Loucy (cell line): ENCODE measurements at regions not wholly inside any gene's neighbourhood (a gene's known extent, or its start where the extent isn't known, plus 50 kb on each side); places are given as distances from the start of the nearest gene placed in this dataset.

ENCODE experiments used
- H2AFZ ChIP-seq: fragments of 200-600 bp; sonication (generic); 2 replicates; pipeline ENCODE4 v1.6.0; 2016; ENCODE audit warnings: antibody characterized with exemption, mild to moderate bottlenecking, low read length, moderate library complexity
- H3F3A ChIP-seq: fragments of 200-600 bp; 2 replicates; pipeline ENCODE4 v1.6.0; 2016; ENCODE audit warnings: antibody characterized with exemption, low read depth, mild to moderate bottlenecking
- H3K27me3 ChIP-seq: fragments of 200-600 bp; sonication (generic); 2 replicates; pipeline ENCODE4 v1.6.1; 2014; ENCODE audit warnings: low read length, mild to moderate bottlenecking; ENCODE audit not compliant: insufficient read depth, poor library complexity, severe bottlenecking
- H3K36me3 ChIP-seq: fragments of 200-600 bp; sonication (generic); 2 replicates; pipeline ENCODE4 v1.6.1; 2016; ENCODE audit warnings: low read length; ENCODE audit not compliant: insufficient read depth
- H3K4me1 ChIP-seq: fragments of 200-600 bp; sonication (generic); 2 replicates; pipeline ENCODE4 v1.5.1; 2014; ENCODE audit warnings: low read length, mild to moderate bottlenecking; ENCODE audit not compliant: insufficient read depth, poor library complexity, severe bottlenecking
- H3K4me2 ChIP-seq: fragments of 200-600 bp; sonication (generic); 2 replicates; pipeline ENCODE4 v1.6.0; 2014; ENCODE audit warnings: antibody characterized with exemption, low read length, low read depth, mild to moderate bottlenecking; ENCODE audit not compliant: poor library complexity, severe bottlenecking
- H3K4me3 ChIP-seq: fragments of 200-600 bp; sonication (generic); 2 replicates; pipeline ENCODE4 v1.5.1; 2014; ENCODE audit warnings: low read length, mild to moderate bottlenecking, mixed read lengths; ENCODE audit not compliant: poor library complexity, severe bottlenecking
- H3K79me2 ChIP-seq: fragments of 200-600 bp; sonication (generic); 2 replicates; pipeline ENCODE4 v1.6.1; 2014; ENCODE audit warnings: low read length; ENCODE audit not compliant: insufficient read depth
- H3K9ac ChIP-seq: fragments of 200-600 bp; sonication (generic); 2 replicates; pipeline ENCODE4 v1.6.0; 2014; ENCODE audit warnings: mild to moderate bottlenecking, low read depth, low read length, moderate library complexity; ENCODE audit not compliant: poor library complexity, severe bottlenecking
- H3K9me2 ChIP-seq: fragments of 200-600 bp; sonication (generic); replicated peaks from 2 replicates; pipeline ENCODE4 v1.6.1; 2016; ENCODE audit warnings: low read depth, low read length, mixed read lengths
- H3K9me3 ChIP-seq: fragments of 200-600 bp; sonication (generic); 2 replicates; pipeline ENCODE4 v1.6.1; 2014; ENCODE audit warnings: mild to moderate bottlenecking, antibody characterized with exemption, low read length, low read depth; ENCODE audit not compliant: insufficient read depth
- H4K20me1 ChIP-seq: fragments of 200-600 bp; sonication (generic); 2 replicates; pipeline ENCODE4 v1.6.0; 2014; ENCODE audit warnings: antibody characterized with exemption, low read length, mild to moderate bottlenecking; ENCODE audit not compliant: insufficient read depth, poor library complexity, severe bottlenecking
- EZH2phosphoT487 ChIP-seq: fragments of 200-600 bp; IDR thresholded peaks from 2 replicates; pipeline ENCODE4 v1.6.1; 2018; ENCODE audit warnings: antibody characterized with exemption, mild to moderate bottlenecking, moderate library complexity, borderline replicate concordance
- TF ChIP-seq, protein P1 (sequence below): fragments of 200-600 bp; sonication (generic); conservative IDR thresholded peaks from 2 replicates; pipeline ENCODE4 v1.5.1; 2014; ENCODE audit warnings: mild to moderate bottlenecking, antibody characterized with exemption, low read length

- no peaks in the 10 kb centered on the region; the same call in 1 of the 2 replicates for H3K9me3 ChIP-seq
- no peaks in the 10 kb centered on the region for H3K36me3 ChIP-seq
- H3K4me2 ChIP-seq = no peak overlapping the region
- H4K20me1 ChIP-seq = no peaks in the 10 kb centered on the region
- no peak for TF ChIP-seq EZH2phosphoT487
- H3K79me2 ChIP-seq = no peaks in the 10 kb centered on the region
- no peak overlapping the region for H3K9ac ChIP-seq
- H2AFZ ChIP-seq = no peak overlapping the region
- no peaks in the 10 kb centered on the region for H3K4me1 ChIP-seq
- H3F3A ChIP-seq = no peaks in the 10 kb centered on the region
- H3K27me3 ChIP-seq = no peaks in the 10 kb centered on the region
- no peak overlapping the region for H3K4me3 ChIP-seq
- no peaks in the 10 kb centered on the region for H3K9me2 ChIP-seq
Observed at GRCh38 chr10:131450216-131450765, 138.8 kb upstream of the TCERG1L start.

DNA sequence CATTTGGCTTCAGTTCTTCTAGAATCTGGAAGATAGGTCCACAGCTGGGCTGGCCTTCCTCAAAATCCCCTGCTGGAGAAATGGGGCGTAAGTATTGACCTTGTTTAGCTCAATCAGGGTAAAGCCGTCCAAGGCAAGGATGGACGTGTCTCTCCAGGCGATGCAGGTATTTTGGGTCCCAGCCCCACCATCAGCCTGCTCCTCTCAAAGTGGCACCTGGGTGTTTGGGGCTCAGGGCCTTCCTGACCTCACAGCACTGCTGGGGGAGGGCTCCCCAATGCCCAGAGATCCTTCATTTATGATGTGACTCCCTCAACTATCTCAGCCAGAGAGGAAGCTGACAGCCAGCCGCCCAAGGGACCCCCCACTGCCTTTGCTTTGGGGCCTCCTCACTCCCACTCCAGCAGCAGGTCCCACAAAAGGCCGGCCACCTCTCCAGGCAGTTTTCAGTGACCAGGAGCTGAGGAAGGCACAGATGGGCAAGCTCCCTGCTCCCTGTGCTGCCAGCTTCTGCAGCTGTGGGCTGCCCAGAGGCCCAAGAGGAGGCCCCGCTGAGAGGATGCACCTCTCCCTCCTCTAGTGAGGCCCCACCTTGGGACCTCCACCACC lies 140.0 kb upstream of the TCERG1L start:
- H3K27me3 ChIP-seq = no peaks in the 10 kb centered on the region
- no peaks in the 10 kb centered on the region for H3K36me3 ChIP-seq
- no peaks in the 10 kb centered on the region for H3K9me2 ChIP-seq
- H3K9ac ChIP-seq = no peak overlapping the region
- no peaks in the 10 kb centered on the region for H3F3A ChIP-seq
- no peaks in the 10 kb centered on the region for H4K20me1 ChIP-seq
- H3K4me2 ChIP-seq = no peak overlapping the region
- no peak overlapping the region for H3K4me3 ChIP-seq
- TF ChIP-seq EZH2phosphoT487 = no peak
- TF ChIP-seq, protein P1, sequence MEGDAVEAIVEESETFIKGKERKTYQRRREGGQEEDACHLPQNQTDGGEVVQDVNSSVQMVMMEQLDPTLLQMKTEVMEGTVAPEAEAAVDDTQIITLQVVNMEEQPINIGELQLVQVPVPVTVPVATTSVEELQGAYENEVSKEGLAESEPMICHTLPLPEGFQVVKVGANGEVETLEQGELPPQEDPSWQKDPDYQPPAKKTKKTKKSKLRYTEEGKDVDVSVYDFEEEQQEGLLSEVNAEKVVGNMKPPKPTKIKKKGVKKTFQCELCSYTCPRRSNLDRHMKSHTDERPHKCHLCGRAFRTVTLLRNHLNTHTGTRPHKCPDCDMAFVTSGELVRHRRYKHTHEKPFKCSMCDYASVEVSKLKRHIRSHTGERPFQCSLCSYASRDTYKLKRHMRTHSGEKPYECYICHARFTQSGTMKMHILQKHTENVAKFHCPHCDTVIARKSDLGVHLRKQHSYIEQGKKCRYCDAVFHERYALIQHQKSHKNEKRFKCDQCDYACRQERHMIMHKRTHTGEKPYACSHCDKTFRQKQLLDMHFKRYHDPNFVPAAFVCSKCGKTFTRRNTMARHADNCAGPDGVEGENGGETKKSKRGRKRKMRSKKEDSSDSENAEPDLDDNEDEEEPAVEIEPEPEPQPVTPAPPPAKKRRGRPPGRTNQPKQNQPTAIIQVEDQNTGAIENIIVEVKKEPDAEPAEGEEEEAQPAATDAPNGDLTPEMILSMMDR = no peak
- no peaks in the 10 kb centered on the region for H3K79me2 ChIP-seq
- H2AFZ ChIP-seq = no peak overlapping the region
- H3K9me3 ChIP-seq = no peaks in the 10 kb centered on the region
- H3K4me1 ChIP-seq = no peaks in the 10 kb centered on the region

DNA sequence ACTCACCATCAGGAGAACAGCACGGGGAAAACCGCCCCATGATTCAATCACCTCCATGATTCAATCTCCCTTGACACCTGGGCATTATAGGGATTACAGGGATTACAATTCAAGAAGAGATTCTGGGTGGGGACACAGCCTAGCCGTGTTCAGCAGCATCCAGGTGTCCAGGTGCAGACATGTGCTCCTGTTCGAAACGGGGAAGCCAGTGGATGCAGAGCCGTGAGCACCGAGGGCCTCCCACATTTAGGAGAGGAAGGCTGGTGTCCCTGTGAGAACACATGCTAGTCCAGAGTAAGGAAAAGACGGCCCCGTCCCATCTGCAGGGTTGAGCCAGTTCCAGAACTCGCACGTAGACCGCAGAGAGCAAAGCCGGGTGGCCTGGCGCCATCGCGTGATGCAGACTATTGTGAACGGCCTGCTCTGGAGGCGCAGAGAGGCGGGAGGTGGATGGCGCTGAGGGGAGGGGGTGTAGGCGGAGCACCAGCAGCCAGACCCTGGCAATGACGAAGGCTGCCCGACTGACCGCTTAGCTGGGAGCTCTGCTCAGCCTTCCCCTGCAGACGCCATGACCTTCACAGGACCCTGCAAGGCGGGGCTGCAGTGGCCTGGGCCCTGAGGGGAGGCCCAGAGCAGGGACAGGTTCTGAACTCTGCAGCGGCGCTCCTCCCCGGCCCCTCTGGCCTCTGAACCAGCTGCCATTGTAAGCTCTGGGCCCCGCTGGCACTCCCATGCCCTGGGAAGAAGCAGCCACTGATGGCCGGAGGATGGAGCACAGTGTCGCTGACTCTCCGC lies 141.6 kb upstream of the TCERG1L start:
- Histone ChIP-seq H3K9ac (no peak overlapping the region), H3K36me3 (no peaks in the 10 kb centered on the region), H3K9me3 (no peaks in the 10 kb centered on the region), H3K9me2 (no peaks in the 10 kb centered on the region), H3K27me3 (no peaks in the 10 kb centered on the region), H3K4me1 (no peaks in the 10 kb centered on the region), H2AFZ (no peak overlapping the region), H3K79me2 (no peaks in the 10 kb centered on the region), H4K20me1 (no peaks in the 10 kb centered on the region), H3F3A (no peaks in the 10 kb centered on the region), H3K4me3 (no peak overlapping the region), H3K4me2 (no peak overlapping the region)
- TF ChIP-seq EZH2phosphoT487 = no peak
- TF ChIP-seq, protein P1 = no peak
